ENCODE measurements at regions not wholly inside any gene's neighbourhood (a gene's known extent, or its start where the extent isn't known, plus 50 kb on each side); places are given as distances from the start of the nearest gene placed in this dataset.
A peak's percentile ranks its signal among the peaks of the same experiment; 100 is the strongest.

GRCh38 chr1:208637181-208637580, 393.0 kb upstream of the PLXNA2 start:
- Mint-ChIP-seq H3K27ac (no peak overlapping the region), H3K9me3 (no peaks in the 10 kb centered on the region), H3K4me1 (ENCODE audit: low read depth in 2 of 2) (no peaks in the 10 kb centered on the region), H3K36me3 (no peaks in the 10 kb centered on the region), H3K27me3 (peaks cover 0 to 9% of the 10 kb centered on the region in 2 donors), H3K4me3 (no peak overlapping the region)
- DNase-seq (ENCODE audit: low spot score) (no peak), ATAC-seq (no peak)

- DNase-seq (ENCODE audit: low spot score), result no peak
- Mint-ChIP-seq H3K9me3 (no peaks in the 10 kb centered on the region), H3K27me3 (peaks cover 0 to 9% of the 10 kb centered on the region in 2 donors), H3K27ac (no peak overlapping the region), H3K4me1 (ENCODE audit: low read depth in 2 of 2) (no peaks in the 10 kb centered on the region), H3K4me3 (no peak overlapping the region), H3K36me3 (no peaks in the 10 kb centered on the region)
- no peak for ATAC-seq
Observed at GRCh38 chr1:208639382-208639781, 395.2 kb upstream of the PLXNA2 start.

- H3K4me1 Mint-ChIP-seq (ENCODE audit: low read depth in 2 of 2), result no peaks in the 10 kb centered on the region
- H3K27ac Mint-ChIP-seq, result no peak overlapping the region
- no peaks in the 10 kb centered on the region for H3K36me3 Mint-ChIP-seq
- H3K4me3 Mint-ChIP-seq, result no peak overlapping the region
- ATAC-seq (no peak), DNase-seq (ENCODE audit: low spot score) (no peak)
- no peaks in the 10 kb centered on the region for H3K9me3 Mint-ChIP-seq
- H3K27me3 Mint-ChIP-seq, result peaks cover 0 to 15% of the 10 kb centered on the region in 2 donors
Observed at GRCh38 chr1:208640295-208640694, 396.1 kb upstream of the PLXNA2 start.

GRCh38 chr1:208641579-208642280, 397.5 kb upstream of the PLXNA2 start:
- Mint-ChIP-seq H3K36me3 (no peaks in the 10 kb centered on the region), H3K9me3 (no peaks in the 10 kb centered on the region), H3K4me1 (ENCODE audit: low read depth in 2 of 2) (no peaks in the 10 kb centered on the region), H3K4me3 (no peak overlapping the region), H3K27ac (no peak overlapping the region), H3K27me3 (peaks cover 0 to 15% of the 10 kb centered on the region in 2 donors)
- ATAC-seq, result peak in 1 of 2 donors; percentile 31
- no peak for DNase-seq (ENCODE audit: low spot score)

- peaks cover 3 to 16% of the 10 kb centered on the region in 2 donors for H3K27me3 Mint-ChIP-seq
- no peak overlapping the region for H3K27ac Mint-ChIP-seq
- no peak overlapping the region for H3K4me3 Mint-ChIP-seq
Observed at GRCh38 chr1:208643005-208643597, 398.9 kb upstream of the PLXNA2 start.

GRCh38 chr1:208644401-208645160, 400.4 kb upstream of the PLXNA2 start:
- Mint-ChIP-seq H3K27ac (no peak overlapping the region), H3K4me3 (no peak overlapping the region), H3K4me1 (ENCODE audit: low read depth in 2 of 2) (no peaks in the 10 kb centered on the region), H3K9me3 (no peaks in the 10 kb centered on the region), H3K27me3 (peaks cover 3 to 21% of the 10 kb centered on the region in 2 donors), H3K36me3 (no peaks in the 10 kb centered on the region)
- no peak for DNase-seq (ENCODE audit: low spot score)
- ATAC-seq, result no peak

More at GRCh38 chr1:208643005-208643597, 398.9 kb upstream of the PLXNA2 start:
- DNase-seq (ENCODE audit: low spot score), result no peak
- no peak for ATAC-seq
- Mint-ChIP-seq H3K36me3 (no peaks in the 10 kb centered on the region), H3K9me3 (no peaks in the 10 kb centered on the region), H3K4me1 (ENCODE audit: low read depth in 2 of 2) (no peaks in the 10 kb centered on the region)

GRCh38 chr1:208646431-208646830, 402.2 kb upstream of the PLXNA2 start:
- no peaks in the 10 kb centered on the region for H3K9me3 Mint-ChIP-seq
- no peaks in the 10 kb centered on the region for H3K4me1 Mint-ChIP-seq (ENCODE audit: low read depth in 2 of 2)
- no peak overlapping the region for H3K27ac Mint-ChIP-seq
- ATAC-seq (no peak), DNase-seq (ENCODE audit: low spot score) (no peak)
- H3K36me3 Mint-ChIP-seq, result no peaks in the 10 kb centered on the region
- H3K4me3 Mint-ChIP-seq, result no peak overlapping the region
- peaks cover 3 to 21% of the 10 kb centered on the region in 2 donors for H3K27me3 Mint-ChIP-seq

GRCh38 chr1:208648146-208648545, 404.0 kb upstream of the PLXNA2 start:
- H3K4me3 Mint-ChIP-seq, result no peak overlapping the region
- H3K9me3 Mint-ChIP-seq, result no peaks in the 10 kb centered on the region
- H3K36me3 Mint-ChIP-seq, result no peaks in the 10 kb centered on the region
- no peak overlapping the region for H3K27ac Mint-ChIP-seq
- DNase-seq (ENCODE audit: low spot score), result no peak
- peaks cover 3 to 21% of the 10 kb centered on the region in 2 donors for H3K27me3 Mint-ChIP-seq
- no peaks in the 10 kb centered on the region for H3K4me1 Mint-ChIP-seq (ENCODE audit: low read depth in 2 of 2)
- ATAC-seq, result no peak

GRCh38 chr1:208652296-208653160, 408.3 kb upstream of the PLXNA2 start:
- no peak overlapping the region for H3K27ac Mint-ChIP-seq
- no peaks in the 10 kb centered on the region for H3K9me3 Mint-ChIP-seq
- H3K36me3 Mint-ChIP-seq, result no peaks in the 10 kb centered on the region
- DNase-seq (ENCODE audit: low spot score) (no peak), ATAC-seq (no peak)
- no peak overlapping the region for H3K4me3 Mint-ChIP-seq
- peaks cover 2 to 11% of the 10 kb centered on the region in 2 donors for H3K27me3 Mint-ChIP-seq
- no peaks in the 10 kb centered on the region for H3K4me1 Mint-ChIP-seq (ENCODE audit: low read depth in 2 of 2)

GRCh38 chr1:208653426-208653825, 409.2 kb upstream of the PLXNA2 start:
- Mint-ChIP-seq H3K4me3 (no peak overlapping the region), H3K27ac (no peak overlapping the region), H3K36me3 (no peaks in the 10 kb centered on the region), H3K27me3 (peaks cover 0 to 2% of the 10 kb centered on the region in 2 donors), H3K4me1 (ENCODE audit: low read depth in 2 of 2) (no peaks in the 10 kb centered on the region), H3K9me3 (no peaks in the 10 kb centered on the region)
- DNase-seq (ENCODE audit: low spot score) (no peak), ATAC-seq (no peak)

GRCh38 chr1:208654241-208654640, 410.1 kb upstream of the PLXNA2 start:
- Mint-ChIP-seq H3K4me3 (no peak overlapping the region), H3K9me3 (no peaks in the 10 kb centered on the region)
- ATAC-seq, result no peak

GRCh38 chr1:208665936-208666335, 421.8 kb upstream of the PLXNA2 start:
- no peak for DNase-seq (ENCODE audit: low spot score)
- no peaks in the 10 kb centered on the region for H3K9me3 Mint-ChIP-seq

More at GRCh38 chr1:208654241-208654640, 410.1 kb upstream of the PLXNA2 start:
- Mint-ChIP-seq H3K4me1 (ENCODE audit: low read depth in 2 of 2) (no peaks in the 10 kb centered on the region), H3K27me3 (no peaks in the 10 kb centered on the region), H3K27ac (no peak overlapping the region), H3K36me3 (no peaks in the 10 kb centered on the region)
- no peak for DNase-seq (ENCODE audit: low spot score)

GRCh38 chr1:208668991-208669390, 424.8 kb upstream of the PLXNA2 start:
- Mint-ChIP-seq H3K27me3 (peaks cover 2 to 6% of the 10 kb centered on the region in 2 donors), H3K36me3 (no peaks in the 10 kb centered on the region), H3K9me3 (no peaks in the 10 kb centered on the region), H3K4me1 (ENCODE audit: low read depth in 2 of 2) (no peaks in the 10 kb centered on the region), H3K4me3 (no peak overlapping the region), H3K27ac (no peak overlapping the region)
- no peak for DNase-seq (ENCODE audit: low spot score)
- ATAC-seq, result no peak

More at GRCh38 chr1:208665936-208666335, 421.8 kb upstream of the PLXNA2 start:
- Mint-ChIP-seq H3K4me3 (no peak overlapping the region), H3K4me1 (ENCODE audit: low read depth in 2 of 2) (no peaks in the 10 kb centered on the region), H3K27me3 (peaks cover 0 to 6% of the 10 kb centered on the region in 2 donors), H3K27ac (no peak overlapping the region), H3K36me3 (no peaks in the 10 kb centered on the region)
- no peak for ATAC-seq

Measured in natural killer cell treated with Interleukin-12 subunit alpha and Interleukin-12 subunit beta and Interleukin-15 and Interleukin-18, amount 100 ng/mL, for 72 hours (primary cell).